ENCODE measurements at regions not wholly inside any gene's neighbourhood (a gene's known extent, or its start where the extent isn't known, plus 50 kb on each side); places are given as distances from the start of the nearest gene placed in this dataset.

GRCh38 chr11:29781268-29781667 is 235.6 kb downstream of the KCNA4 start:
- no peak for DNase-seq

GRCh38 chr11:29780756-29781155 is 236.1 kb downstream of the KCNA4 start:
- no peak for DNase-seq

- DNase-seq: no peak
These were observed 243.1 kb downstream of the KCNA4 start for GRCh38 chr11:29773656-29774264.

- no peak for DNase-seq
These were observed 260.0 kb downstream of the KCNA4 start for GRCh38 chr11:29756871-29757270.

GRCh38 chr11:29755474-29755873 is 261.4 kb downstream of the KCNA4 start:
- DNase-seq: no peak

- DNase-seq: no peak
These were observed 265.2 kb downstream of the KCNA4 start for GRCh38 chr11:29751618-29752017.

GRCh38 chr11:29750392-29750791 is 266.4 kb downstream of the KCNA4 start:
- no peak for DNase-seq

- DNase-seq: no peak
These were observed 282.5 kb downstream of the KCNA4 start for GRCh38 chr11:29734287-29734686.

- DNase-seq: no peak
These were observed 303.0 kb downstream of the KCNA4 start for GRCh38 chr11:29713831-29714320.

GRCh38 chr11:29712616-29713015 is 304.2 kb downstream of the KCNA4 start:
- DNase-seq: no peak

GRCh38 chr11:29707924-29708323 is 308.9 kb downstream of the KCNA4 start:
- no peak for DNase-seq

- no peak for DNase-seq
These were observed 331.5 kb downstream of the KCNA4 start for GRCh38 chr11:29685361-29685760.

- DNase-seq: no peak
These were observed 334.0 kb downstream of the KCNA4 start for GRCh38 chr11:29682856-29683255.

GRCh38 chr11:29679996-29680395 is 336.8 kb downstream of the KCNA4 start:
- no peak for DNase-seq

GRCh38 chr11:29676993-29677392 is 339.8 kb downstream of the KCNA4 start:
- DNase-seq: no peak

- no peak for DNase-seq
These were observed 347.5 kb downstream of the KCNA4 start for GRCh38 chr11:29669310-29669709.

GRCh38 chr11:29657709-29658108 is 359.1 kb downstream of the KCNA4 start:
- no peak for DNase-seq

- DNase-seq: no peak
These were observed 360.2 kb downstream of the KCNA4 start for GRCh38 chr11:29656597-29656996.

GRCh38 chr11:29645373-29645772 is 371.5 kb downstream of the KCNA4 start:
- DNase-seq: no peak

- DNase-seq: no peak
These were observed 375.6 kb downstream of the KCNA4 start for GRCh38 chr11:29641201-29641600.

- no peak for DNase-seq
These were observed 382.1 kb downstream of the KCNA4 start for GRCh38 chr11:29634744-29635143.

GRCh38 chr11:29634244-29634643 is 382.6 kb downstream of the KCNA4 start:
- no peak for DNase-seq

GRCh38 chr11:29629286-29629685 is 387.5 kb downstream of the KCNA4 start:
- DNase-seq: no peak

GRCh38 chr11:29628609-29629008 is 388.2 kb downstream of the KCNA4 start:
- DNase-seq: no peak

GRCh38 chr11:29627541-29627940 is 389.3 kb downstream of the KCNA4 start:
- no peak for DNase-seq
